ENCODE measurements at regions not wholly inside any gene's neighbourhood (a gene's known extent, or its start where the extent isn't known, plus 50 kb on each side); places are given as distances from the start of the nearest gene placed in this dataset.

DNA sequence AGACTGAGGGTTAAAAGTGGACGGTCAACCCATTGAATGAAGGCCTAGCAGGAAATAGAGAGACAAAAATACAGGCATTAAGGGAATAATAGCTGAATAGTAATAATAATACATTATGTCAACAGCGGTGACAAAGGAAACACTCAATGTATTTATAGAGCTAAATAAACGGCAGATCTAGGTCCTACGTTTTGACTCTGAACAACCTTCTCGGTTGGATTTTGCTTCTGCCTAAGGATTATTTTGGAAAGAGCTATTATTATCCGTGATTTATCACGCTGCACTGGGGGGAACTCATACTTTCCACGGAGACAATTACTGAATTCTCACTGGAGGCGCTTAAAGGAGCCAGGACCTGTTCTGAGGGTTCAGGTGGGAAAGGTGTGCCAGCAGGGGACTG, 118.2 kb upstream of the KIRREL3 start:
- TF ChIP-seq POLR2AphosphoS5 (IDR thresholded peaks at IDR 0.05) = no peak
- Histone ChIP-seq H3K9me3 (ENCODE audit: low read length) (no peaks in the 10 kb centered on the region), H3K4me3 (ENCODE audit: low read length) (no peak overlapping the region), H4K20me1 (ENCODE audit: insufficient read depth) (no peaks in the 10 kb centered on the region), H3K27me3 (ENCODE audit: insufficient read depth, low read depth, low read length) (no peaks in the 10 kb centered on the region), H3K9me2 (ENCODE audit: insufficient read depth, low read length) (no peaks in the 10 kb centered on the region), H3K4me2 (ENCODE audit: low read length) (no peak overlapping the region), H3K36me3 (ENCODE audit: insufficient read depth, low read length) (no peaks in the 10 kb centered on the region), H2AFZ (ENCODE audit: low read depth, low read length) (no peak overlapping the region), H3F3A (ENCODE audit: insufficient read depth, low read length, poor library complexity, severe bottlenecking) (peaks cover 3% of the 10 kb centered on the region), H3K9ac (ENCODE audit: low read length) (no peak overlapping the region), H3K79me2 (replicated peaks; ENCODE audit: insufficient read depth, low read length) (no peaks in the 10 kb centered on the region), H3K27ac (ENCODE audit: low read length) (no peak overlapping the region)

DNA sequence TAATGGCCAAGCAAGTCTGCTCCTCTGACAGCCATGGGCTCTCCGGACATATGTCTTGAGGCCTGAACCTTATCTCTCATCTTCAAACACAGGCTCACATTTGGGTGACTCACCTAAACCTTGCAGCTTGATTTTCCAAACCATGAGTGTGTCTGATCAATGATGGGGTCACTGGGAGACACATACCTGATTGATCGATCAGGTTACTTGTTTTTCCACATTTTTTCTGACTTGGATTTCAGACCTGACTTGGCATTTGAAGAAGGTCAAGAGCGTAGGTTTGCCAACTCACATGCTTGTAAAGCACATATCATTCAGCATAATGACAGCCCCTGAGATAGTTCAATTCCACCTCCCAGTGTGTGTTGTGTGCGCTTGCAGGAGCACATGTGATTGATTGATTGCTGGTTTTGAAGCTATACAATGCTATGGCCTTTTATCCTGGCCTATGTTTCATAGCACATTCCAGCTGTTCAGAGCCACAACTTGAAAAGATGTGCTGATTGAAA, 116.7 kb upstream of the KIRREL3 start:
- peak overlapping the region; percentile 1 for H2AFZ ChIP-seq (ENCODE audit: low read depth, low read length)
- H3F3A ChIP-seq (ENCODE audit: insufficient read depth, low read length, poor library complexity, severe bottlenecking) = peaks cover 3% of the 10 kb centered on the region
- no peaks in the 10 kb centered on the region for H3K9me2 ChIP-seq (ENCODE audit: insufficient read depth, low read length)

DNA sequence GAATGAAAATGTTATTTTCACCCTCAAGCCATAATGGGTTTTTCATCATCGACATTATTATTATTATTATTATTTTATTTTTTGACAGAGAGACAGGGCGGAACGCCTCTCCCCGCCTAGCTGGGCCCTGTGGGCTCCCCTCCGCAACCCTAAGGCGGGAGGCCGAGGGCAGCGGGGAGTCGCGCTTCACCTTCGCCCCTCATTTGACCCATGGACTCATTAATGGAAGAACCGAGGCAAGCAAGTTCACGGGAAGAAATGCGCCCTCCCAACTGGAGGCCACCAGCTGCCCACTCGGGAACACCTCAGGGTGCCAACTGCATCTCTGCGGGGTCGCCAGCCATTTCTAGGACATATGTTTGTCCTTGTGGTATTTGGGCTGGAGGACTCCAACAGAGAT, 115.3 kb upstream of the KIRREL3 start:
- Histone ChIP-seq H3K4me3 (ENCODE audit: low read length) (no peak overlapping the region), H3K4me2 (ENCODE audit: low read length) (no peak overlapping the region), H3K9ac (ENCODE audit: low read length) (no peak overlapping the region), H2AFZ (ENCODE audit: low read depth, low read length) (no peak overlapping the region), H3F3A (ENCODE audit: insufficient read depth, low read length, poor library complexity, severe bottlenecking) (peaks cover 3% of the 10 kb centered on the region), H3K79me2 (replicated peaks; ENCODE audit: insufficient read depth, low read length) (no peaks in the 10 kb centered on the region), H3K9me2 (ENCODE audit: insufficient read depth, low read length) (no peaks in the 10 kb centered on the region), H3K27me3 (ENCODE audit: insufficient read depth, low read depth, low read length) (no peaks in the 10 kb centered on the region), H4K20me1 (ENCODE audit: insufficient read depth) (no peaks in the 10 kb centered on the region), H3K36me3 (ENCODE audit: insufficient read depth, low read length) (no peaks in the 10 kb centered on the region), H3K27ac (ENCODE audit: low read length) (no peak overlapping the region), H3K9me3 (ENCODE audit: low read length) (no peaks in the 10 kb centered on the region)
- TF ChIP-seq, protein P1, sequence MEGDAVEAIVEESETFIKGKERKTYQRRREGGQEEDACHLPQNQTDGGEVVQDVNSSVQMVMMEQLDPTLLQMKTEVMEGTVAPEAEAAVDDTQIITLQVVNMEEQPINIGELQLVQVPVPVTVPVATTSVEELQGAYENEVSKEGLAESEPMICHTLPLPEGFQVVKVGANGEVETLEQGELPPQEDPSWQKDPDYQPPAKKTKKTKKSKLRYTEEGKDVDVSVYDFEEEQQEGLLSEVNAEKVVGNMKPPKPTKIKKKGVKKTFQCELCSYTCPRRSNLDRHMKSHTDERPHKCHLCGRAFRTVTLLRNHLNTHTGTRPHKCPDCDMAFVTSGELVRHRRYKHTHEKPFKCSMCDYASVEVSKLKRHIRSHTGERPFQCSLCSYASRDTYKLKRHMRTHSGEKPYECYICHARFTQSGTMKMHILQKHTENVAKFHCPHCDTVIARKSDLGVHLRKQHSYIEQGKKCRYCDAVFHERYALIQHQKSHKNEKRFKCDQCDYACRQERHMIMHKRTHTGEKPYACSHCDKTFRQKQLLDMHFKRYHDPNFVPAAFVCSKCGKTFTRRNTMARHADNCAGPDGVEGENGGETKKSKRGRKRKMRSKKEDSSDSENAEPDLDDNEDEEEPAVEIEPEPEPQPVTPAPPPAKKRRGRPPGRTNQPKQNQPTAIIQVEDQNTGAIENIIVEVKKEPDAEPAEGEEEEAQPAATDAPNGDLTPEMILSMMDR (IDR thresholded peaks at IDR 0.05; ENCODE audit: poor library complexity, severe bottlenecking) = no peak
- TF ChIP-seq, protein P2, sequence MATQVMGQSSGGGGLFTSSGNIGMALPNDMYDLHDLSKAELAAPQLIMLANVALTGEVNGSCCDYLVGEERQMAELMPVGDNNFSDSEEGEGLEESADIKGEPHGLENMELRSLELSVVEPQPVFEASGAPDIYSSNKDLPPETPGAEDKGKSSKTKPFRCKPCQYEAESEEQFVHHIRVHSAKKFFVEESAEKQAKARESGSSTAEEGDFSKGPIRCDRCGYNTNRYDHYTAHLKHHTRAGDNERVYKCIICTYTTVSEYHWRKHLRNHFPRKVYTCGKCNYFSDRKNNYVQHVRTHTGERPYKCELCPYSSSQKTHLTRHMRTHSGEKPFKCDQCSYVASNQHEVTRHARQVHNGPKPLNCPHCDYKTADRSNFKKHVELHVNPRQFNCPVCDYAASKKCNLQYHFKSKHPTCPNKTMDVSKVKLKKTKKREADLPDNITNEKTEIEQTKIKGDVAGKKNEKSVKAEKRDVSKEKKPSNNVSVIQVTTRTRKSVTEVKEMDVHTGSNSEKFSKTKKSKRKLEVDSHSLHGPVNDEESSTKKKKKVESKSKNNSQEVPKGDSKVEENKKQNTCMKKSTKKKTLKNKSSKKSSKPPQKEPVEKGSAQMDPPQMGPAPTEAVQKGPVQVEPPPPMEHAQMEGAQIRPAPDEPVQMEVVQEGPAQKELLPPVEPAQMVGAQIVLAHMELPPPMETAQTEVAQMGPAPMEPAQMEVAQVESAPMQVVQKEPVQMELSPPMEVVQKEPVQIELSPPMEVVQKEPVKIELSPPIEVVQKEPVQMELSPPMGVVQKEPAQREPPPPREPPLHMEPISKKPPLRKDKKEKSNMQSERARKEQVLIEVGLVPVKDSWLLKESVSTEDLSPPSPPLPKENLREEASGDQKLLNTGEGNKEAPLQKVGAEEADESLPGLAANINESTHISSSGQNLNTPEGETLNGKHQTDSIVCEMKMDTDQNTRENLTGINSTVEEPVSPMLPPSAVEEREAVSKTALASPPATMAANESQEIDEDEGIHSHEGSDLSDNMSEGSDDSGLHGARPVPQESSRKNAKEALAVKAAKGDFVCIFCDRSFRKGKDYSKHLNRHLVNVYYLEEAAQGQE (IDR thresholded peaks at IDR 0.05; ENCODE audit: borderline replicate concordance) = no peak
- TF ChIP-seq MXI1 (conservative IDR thresholded peaks at IDR 0.05; ENCODE audit: poor library complexity, severe bottlenecking) = no peak
- no peak for TF ChIP-seq EP300 (conservative IDR thresholded peaks at IDR 0.05; ENCODE audit: poor library complexity, severe bottlenecking)
- TF ChIP-seq POLR2AphosphoS5 (IDR thresholded peaks at IDR 0.05) = no peak

More for the DNA sequence above, 116.7 kb upstream of the KIRREL3 start:
- H3K9ac ChIP-seq (ENCODE audit: low read length) = no peak overlapping the region
- H3K9me3 ChIP-seq (ENCODE audit: low read length) = no peaks in the 10 kb centered on the region
- no peaks in the 10 kb centered on the region for H3K79me2 ChIP-seq (replicated peaks; ENCODE audit: insufficient read depth, low read length)
- H3K27ac ChIP-seq (ENCODE audit: low read length) = no peak overlapping the region
- H3K4me2 ChIP-seq (ENCODE audit: low read length) = no peak overlapping the region
- TF ChIP-seq MXI1 (conservative IDR thresholded peaks at IDR 0.05; ENCODE audit: poor library complexity, severe bottlenecking) = no peak
- no peak for TF ChIP-seq EZH2 (IDR thresholded peaks at IDR 0.05; ENCODE audit: borderline replicate concordance, insufficient read depth, low read length, poor library complexity, severe bottlenecking)
- peak; percentile 35 for TF ChIP-seq SMC3 (conservative IDR thresholded peaks at IDR 0.05; ENCODE audit: poor library complexity)
- TF ChIP-seq, protein P1 (IDR thresholded peaks at IDR 0.05; ENCODE audit: poor library complexity, severe bottlenecking) = no peak
- TF ChIP-seq, protein P2 (IDR thresholded peaks at IDR 0.05; ENCODE audit: borderline replicate concordance) = no peak
- peak; percentile 43 for TF ChIP-seq RAD21 (conservative IDR thresholded peaks at IDR 0.05)
- TF ChIP-seq EP300 (conservative IDR thresholded peaks at IDR 0.05; ENCODE audit: poor library complexity, severe bottlenecking) = no peak
- peak; percentile 69 for TF ChIP-seq POLR2AphosphoS5 (IDR thresholded peaks at IDR 0.05)
- no peak for TF ChIP-seq TAF1 (IDR thresholded peaks at IDR 0.05; ENCODE audit: low read depth)
- no peaks in the 10 kb centered on the region for H4K20me1 ChIP-seq (ENCODE audit: insufficient read depth)
- no peaks in the 10 kb centered on the region for H3K27me3 ChIP-seq (ENCODE audit: insufficient read depth, low read depth, low read length)
- H3K4me3 ChIP-seq (ENCODE audit: low read length) = no peak overlapping the region
- no peaks in the 10 kb centered on the region for H3K36me3 ChIP-seq (ENCODE audit: insufficient read depth, low read length)
